Brain microvascular endothelial cell (primary cell): ENCODE measurements at regions not wholly inside any gene's neighbourhood (a gene's known extent, or its start where the extent isn't known, plus 50 kb on each side); places are given as distances from the start of the nearest gene placed in this dataset.

ENCODE experiments used
- DNase-seq: peaks from one replicate; pipeline ENCODE4 v3.0.0-alpha.2; 2020
- H3K27ac ChIP-seq: fragments of 250-450 bp; sonication (Bioruptor Pico); 2 replicates; pipeline ENCODE4 v1.5.1; 2020; ENCODE audit warnings: mild to moderate bottlenecking, moderate library complexity
- H3K27me3 ChIP-seq: fragments of 250-450 bp; sonication (Bioruptor Pico); replicated peaks from 2 replicates; pipeline ENCODE4 v1.5.1; 2020; ENCODE audit warnings: mild to moderate bottlenecking
- H3K36me3 ChIP-seq: fragments of 250-450 bp; sonication (Bioruptor Pico); replicated peaks from 2 replicates; pipeline ENCODE4 v1.5.1; 2020; ENCODE audit warnings: mild to moderate bottlenecking
- H3K4me3 ChIP-seq: 2 replicates; pipeline ENCODE4 v1.5.1; 2011; ENCODE audit warnings: low read depth, mild to moderate bottlenecking, control low read depth, low read length, moderate library complexity
- in situ Hi-C: cut with HindIII; loops from 2 replicates; pipeline ENCODE4 v1.10.0; 2017; ENCODE audit warnings: low sequenced_read_pairs, low pct_ligation_motif_present
- TF ChIP-seq, protein P1 (sequence below): IDR thresholded peaks from 2 replicates; pipeline ENCODE4 v1.5.1; 2011; ENCODE audit warnings: low read depth, mild to moderate bottlenecking, moderate library complexity, low read length, control low read depth, inconsistent platforms; ENCODE audit errors: missing control alignments

DNA sequence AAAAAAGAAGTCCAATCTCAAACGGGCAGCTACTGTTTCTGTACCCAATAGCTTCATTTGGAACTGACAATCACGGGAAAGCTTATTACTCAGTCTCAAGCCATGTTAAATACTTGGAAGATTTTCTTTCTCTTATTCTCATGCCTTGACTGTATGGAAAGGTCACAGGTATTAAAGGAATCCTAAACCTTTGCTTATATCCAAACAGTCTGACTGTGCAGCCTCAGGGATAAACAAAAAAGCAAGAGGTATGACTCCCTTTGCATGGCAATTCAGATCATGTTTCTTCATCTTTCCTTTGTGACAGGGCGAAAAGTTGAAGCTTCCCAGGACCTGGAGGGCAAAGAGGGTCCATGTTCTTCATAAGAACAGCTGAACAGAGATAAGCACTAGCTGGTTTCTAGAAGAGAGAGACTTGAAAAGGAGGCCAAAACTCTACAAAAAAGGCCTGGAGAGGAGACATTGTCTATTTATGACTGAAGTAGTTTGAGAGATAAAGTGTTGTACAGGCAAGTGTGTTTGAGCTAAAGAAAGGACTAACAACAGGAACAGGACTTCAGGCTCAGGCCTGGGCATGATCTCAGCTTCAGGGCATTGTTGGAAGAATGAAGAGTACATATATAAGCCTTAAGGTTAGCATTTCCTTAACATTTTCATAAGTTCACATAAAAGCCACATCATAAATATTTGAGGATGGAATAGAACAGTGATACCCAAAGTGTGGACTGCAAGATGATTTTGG is 231.0 kb upstream of the THRB start:
- Histone ChIP-seq H3K4me3 (no peak overlapping the region), H3K27ac (no peak overlapping the region), H3K36me3 (no peaks in the 10 kb centered on the region), H3K27me3 (no peaks in the 10 kb centered on the region)
- in situ Hi-C loops, result no loop called here
- TF ChIP-seq, protein P1, sequence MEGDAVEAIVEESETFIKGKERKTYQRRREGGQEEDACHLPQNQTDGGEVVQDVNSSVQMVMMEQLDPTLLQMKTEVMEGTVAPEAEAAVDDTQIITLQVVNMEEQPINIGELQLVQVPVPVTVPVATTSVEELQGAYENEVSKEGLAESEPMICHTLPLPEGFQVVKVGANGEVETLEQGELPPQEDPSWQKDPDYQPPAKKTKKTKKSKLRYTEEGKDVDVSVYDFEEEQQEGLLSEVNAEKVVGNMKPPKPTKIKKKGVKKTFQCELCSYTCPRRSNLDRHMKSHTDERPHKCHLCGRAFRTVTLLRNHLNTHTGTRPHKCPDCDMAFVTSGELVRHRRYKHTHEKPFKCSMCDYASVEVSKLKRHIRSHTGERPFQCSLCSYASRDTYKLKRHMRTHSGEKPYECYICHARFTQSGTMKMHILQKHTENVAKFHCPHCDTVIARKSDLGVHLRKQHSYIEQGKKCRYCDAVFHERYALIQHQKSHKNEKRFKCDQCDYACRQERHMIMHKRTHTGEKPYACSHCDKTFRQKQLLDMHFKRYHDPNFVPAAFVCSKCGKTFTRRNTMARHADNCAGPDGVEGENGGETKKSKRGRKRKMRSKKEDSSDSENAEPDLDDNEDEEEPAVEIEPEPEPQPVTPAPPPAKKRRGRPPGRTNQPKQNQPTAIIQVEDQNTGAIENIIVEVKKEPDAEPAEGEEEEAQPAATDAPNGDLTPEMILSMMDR, result no peak
- no peak for DNase-seq

GRCh38 chr3:24726423-24726822 is 231.8 kb upstream of the THRB start:
- TF ChIP-seq, protein P1, result no peak
- Histone ChIP-seq H3K36me3 (no peaks in the 10 kb centered on the region), H3K4me3 (no peak overlapping the region), H3K27ac (no peak overlapping the region), H3K27me3 (no peaks in the 10 kb centered on the region)
- in situ Hi-C loops, result no loop called here
- DNase-seq, result no peak

DNA sequence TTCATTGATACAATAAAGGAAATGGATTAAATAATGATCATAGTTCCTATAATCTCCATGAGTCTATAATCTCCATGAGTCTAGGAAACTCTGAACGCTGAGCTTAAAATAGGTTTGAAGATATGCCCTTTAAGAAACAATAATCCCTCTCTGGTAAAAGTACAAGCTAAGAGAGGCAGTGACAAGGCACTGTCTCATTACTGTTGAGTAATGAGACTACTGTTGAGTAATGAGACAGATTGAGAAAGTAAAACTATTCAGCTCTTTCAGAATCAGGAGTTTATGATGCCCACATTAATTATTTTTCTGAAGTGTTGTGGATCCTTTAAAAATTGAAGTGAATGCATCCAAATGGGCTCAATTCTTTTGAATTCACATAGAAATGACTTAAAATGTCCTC is 235.5 kb upstream of the THRB start:
- TF ChIP-seq, protein P1, result no peak
- no peak for DNase-seq
- in situ Hi-C loops, result no loop called here
- Histone ChIP-seq H3K27me3 (no peaks in the 10 kb centered on the region), H3K36me3 (no peaks in the 10 kb centered on the region), H3K27ac (no peak overlapping the region), H3K4me3 (no peak overlapping the region)

DNA sequence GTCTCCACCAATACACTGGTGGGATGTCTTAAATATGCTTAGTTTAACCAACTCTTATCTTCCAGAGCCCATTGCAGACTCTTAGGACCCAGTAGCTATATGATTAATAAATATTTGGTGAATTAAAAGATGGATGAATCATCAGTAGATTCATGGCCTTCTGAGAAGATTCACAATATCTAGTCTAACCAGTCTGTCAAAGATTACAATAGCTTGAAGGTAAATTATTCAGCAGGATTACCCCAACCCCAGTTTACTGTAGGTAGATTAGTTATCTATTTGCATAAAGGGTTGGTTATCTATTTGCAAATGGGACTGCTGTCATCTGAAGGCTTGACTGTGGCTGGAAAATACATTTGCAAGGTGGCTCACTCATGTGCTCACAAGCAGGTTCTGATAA is 239.4 kb upstream of the THRB start:
- no peak overlapping the region for H3K4me3 ChIP-seq
- no peaks in the 10 kb centered on the region for H3K36me3 ChIP-seq
- H3K27me3 ChIP-seq, result no peaks in the 10 kb centered on the region
- TF ChIP-seq, protein P1, result no peak
- in situ Hi-C loops, result no loop called here
- DNase-seq, result no peak
- H3K27ac ChIP-seq, result no peak overlapping the region

DNA sequence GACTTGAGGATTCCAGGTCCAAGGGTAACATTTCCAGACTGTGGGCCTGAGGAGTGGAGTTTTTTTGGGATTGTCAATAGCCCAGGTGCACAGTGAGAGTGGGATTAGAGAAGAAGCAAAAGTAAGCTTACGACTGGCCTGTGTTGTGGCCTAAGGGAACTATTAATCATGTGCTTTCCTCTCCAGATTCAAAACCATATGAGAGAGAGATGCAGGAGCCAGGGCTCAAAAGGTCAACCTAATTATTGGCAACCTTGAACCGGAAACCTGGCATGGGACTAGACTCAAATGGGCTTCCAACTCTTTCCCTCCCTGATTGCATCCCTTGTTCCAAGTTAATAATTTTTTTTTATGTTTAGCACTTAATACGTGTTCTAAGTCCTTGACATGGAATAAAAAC is 242.1 kb upstream of the THRB start:
- Histone ChIP-seq H3K4me3 (no peak overlapping the region), H3K36me3 (no peaks in the 10 kb centered on the region), H3K27me3 (no peaks in the 10 kb centered on the region), H3K27ac (no peak overlapping the region)
- TF ChIP-seq, protein P1, result no peak
- DNase-seq, result no peak
- in situ Hi-C loops, result no loop called here

DNA sequence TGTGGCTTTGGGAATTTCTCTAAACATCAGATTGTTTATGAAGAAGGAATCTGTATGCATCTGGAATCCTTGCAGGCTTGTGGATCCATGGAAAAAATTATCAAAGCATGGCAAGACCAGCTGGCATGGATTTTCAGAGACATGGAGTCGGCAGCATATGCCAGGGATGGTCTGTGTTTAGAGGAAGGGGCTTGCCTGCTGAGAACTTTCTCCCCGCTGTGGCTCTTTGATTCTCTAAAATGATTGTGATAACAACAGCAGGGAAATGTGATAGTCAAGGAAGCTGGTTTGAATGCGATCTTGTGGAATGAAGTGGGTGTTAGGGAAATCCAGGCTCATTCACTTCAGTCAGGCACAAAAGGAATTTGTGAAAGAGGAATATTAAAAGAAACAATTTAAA is 245.7 kb upstream of the THRB start:
- no peaks in the 10 kb centered on the region for H3K27me3 ChIP-seq
- TF ChIP-seq, protein P1, result no peak
- H3K27ac ChIP-seq, result no peak overlapping the region
- no peak for DNase-seq
- H3K4me3 ChIP-seq, result no peak overlapping the region
- no peaks in the 10 kb centered on the region for H3K36me3 ChIP-seq
- in situ Hi-C loops, result no loop called here
